Omental fat pad (tissue), 3 donors: ENCODE measurements at regions not wholly inside any gene's neighbourhood (a gene's known extent, or its start where the extent isn't known, plus 50 kb on each side); places are given as distances from the start of the nearest gene placed in this dataset.

Experiments used
- ATAC-seq: fragments of 150-250 bp; one replicate; pipeline ENCODE4 v1.9.1; 2016; ENCODE audit warnings: mild to moderate bottlenecking, moderate library complexity; ENCODE audit not compliant: low FRiP score
- DNase-seq: peaks from one replicate; pipeline ENCODE4 v3.0.0-alpha.2; 2019; ENCODE audit warnings: low spot score
- TF ChIP-seq, protein P1 (sequence below), 3 donors: fragments of 450-650 bp; IDR thresholded peaks; one replicate each; pipeline ENCODE4 v1.5.1; 2016 to 2017; ENCODE audit warnings: antibody characterized with exemption in 3 of 3, mild to moderate bottlenecking in 3 of 3, moderate library complexity in 2 of 3

DNA sequence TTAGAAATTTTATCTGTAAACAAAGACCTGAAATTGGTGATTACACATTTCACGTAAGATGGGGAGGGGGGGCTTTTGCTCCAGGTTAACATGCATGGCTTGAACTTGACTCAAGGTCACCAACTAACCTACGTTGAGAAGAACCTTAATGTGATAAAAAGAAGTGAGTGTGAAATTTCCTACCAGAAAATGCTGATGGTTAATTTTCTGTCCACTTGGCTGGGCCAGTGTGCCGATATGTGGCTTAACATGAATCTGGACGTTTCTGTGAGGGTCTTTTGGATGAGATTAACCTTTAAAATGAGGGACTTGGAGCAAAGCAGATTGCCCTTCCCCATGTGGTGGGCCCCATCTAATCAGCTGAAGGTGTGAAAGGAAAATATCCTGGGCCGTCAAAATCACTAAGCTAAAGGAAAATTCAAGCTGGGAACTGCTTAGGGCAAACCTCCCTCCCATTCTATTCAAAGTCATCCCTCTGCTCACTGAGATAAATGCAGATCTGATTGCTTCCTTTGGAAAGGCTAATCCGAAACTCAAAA lies 107.3 kb upstream of the ENPP6 start:
- TF ChIP-seq, protein P1, sequence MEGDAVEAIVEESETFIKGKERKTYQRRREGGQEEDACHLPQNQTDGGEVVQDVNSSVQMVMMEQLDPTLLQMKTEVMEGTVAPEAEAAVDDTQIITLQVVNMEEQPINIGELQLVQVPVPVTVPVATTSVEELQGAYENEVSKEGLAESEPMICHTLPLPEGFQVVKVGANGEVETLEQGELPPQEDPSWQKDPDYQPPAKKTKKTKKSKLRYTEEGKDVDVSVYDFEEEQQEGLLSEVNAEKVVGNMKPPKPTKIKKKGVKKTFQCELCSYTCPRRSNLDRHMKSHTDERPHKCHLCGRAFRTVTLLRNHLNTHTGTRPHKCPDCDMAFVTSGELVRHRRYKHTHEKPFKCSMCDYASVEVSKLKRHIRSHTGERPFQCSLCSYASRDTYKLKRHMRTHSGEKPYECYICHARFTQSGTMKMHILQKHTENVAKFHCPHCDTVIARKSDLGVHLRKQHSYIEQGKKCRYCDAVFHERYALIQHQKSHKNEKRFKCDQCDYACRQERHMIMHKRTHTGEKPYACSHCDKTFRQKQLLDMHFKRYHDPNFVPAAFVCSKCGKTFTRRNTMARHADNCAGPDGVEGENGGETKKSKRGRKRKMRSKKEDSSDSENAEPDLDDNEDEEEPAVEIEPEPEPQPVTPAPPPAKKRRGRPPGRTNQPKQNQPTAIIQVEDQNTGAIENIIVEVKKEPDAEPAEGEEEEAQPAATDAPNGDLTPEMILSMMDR (IDR thresholded peaks at IDR 0.05), result no peak
- DNase-seq (no peak), ATAC-seq (no peak)

DNA sequence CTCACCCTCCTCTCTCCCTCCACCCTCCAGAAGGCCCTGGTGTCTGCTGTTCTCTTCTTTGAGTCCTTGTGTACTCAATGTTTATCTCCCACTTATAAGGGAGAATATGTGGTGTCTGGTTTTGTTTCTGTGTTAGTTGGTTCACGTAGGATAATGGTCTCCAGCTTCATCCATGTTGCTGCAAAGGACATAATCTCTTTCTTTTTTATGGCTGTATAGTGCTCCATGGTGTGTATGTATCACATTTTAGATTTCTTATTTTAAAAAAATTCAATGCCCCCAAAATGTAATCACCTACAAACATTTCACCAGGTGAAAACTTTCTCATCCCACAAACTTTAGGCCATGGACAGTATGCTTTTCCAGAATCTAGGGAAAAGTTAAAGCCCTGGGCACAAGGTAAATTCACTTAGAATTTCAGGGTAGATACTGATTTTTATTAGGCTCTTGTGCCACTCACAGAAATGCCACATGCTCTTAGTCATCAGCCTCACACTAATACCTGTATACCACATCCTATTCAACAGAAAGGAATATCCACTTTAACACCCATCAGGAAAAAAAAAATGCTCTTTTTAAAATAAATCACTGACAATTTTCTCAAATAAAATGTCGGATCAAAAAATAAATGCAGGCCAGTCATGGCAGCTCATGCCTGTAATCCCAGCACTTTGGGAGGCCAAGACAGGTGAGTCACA lies 104.8 kb upstream of the ENPP6 start:
- TF ChIP-seq, protein P1 (IDR thresholded peaks at IDR 0.05), result no peak
- ATAC-seq (no peak), DNase-seq (no peak)

DNA sequence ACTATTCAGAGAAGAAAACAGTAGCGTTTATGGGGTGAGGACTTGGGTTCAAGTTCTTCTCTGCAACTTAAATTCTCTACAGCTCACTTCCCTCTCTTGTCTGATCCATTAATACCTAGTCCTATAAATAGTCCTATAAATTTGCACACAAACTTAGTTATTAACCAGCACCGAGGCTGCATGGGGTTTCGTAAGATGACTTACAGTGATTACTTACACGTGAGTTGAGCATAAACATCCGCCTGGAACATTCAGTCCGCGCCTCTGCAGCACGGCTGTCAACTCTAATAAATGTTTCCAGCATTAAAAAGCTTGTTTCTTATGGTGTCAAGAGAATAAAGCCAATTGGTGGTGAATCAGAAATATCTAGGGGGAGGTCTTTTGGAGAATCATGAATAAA lies 103.0 kb upstream of the ENPP6 start:
- no peak for ATAC-seq
- no peak for DNase-seq
- TF ChIP-seq, protein P1 (IDR thresholded peaks at IDR 0.05), result no peak

DNA sequence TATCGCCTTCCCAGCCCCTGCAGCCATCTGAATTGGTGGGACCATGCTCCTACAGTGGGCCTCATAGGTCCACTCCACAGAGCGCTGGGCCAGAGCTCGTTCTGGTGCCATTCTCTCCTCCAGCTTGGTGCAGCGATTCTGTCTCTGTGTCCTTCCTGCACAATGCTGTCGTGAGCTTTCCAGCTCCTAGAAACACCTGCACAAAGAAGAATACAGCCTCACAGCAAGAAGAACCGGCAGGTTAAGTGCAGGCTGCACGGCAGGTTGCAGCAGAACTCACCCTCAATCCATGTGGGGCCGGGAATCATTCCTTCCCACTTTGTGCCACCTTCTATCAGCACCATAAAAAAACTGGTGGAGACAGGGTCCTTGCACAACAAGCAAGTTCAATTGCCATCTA lies 101.2 kb upstream of the ENPP6 start:
- no peak for DNase-seq
- TF ChIP-seq, protein P1 (IDR thresholded peaks at IDR 0.05), result no peak
- ATAC-seq, result no peak

DNA sequence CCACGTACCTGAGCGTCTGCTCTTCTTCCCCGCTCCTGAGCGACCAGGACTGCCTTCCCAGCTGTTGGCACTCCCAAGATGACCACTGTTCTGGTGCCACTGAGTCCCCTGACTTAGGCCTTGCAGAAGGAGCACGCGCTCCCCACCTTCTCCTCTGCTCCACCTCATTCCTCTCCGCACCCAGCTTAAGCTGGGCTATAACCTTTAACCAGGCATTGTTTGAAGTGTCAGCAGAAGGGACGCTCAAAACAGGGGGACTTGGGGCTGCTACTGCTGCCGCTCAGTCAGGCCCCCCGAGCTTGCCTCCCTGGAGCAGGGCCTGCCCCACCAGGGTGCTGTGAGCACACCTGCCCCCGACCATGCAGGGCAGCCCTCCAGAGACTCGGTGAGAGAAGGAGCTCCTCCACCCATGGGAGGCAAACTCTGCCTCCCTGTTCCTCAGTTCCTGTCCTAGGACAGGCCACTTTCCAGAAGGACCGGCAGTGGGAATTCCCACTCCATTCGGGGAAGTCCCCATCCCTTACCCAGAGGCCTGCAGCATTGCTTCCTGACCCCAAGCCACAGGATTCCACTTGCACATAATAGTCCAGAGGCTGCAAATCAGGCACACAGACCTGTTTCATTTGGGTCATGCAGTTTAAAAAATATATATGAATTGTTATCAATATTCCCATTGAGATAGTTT lies 99.7 kb upstream of the ENPP6 start:
- TF ChIP-seq, protein P1 (IDR thresholded peaks at IDR 0.05), result no peak
- no peak for ATAC-seq
- no peak for DNase-seq

DNA sequence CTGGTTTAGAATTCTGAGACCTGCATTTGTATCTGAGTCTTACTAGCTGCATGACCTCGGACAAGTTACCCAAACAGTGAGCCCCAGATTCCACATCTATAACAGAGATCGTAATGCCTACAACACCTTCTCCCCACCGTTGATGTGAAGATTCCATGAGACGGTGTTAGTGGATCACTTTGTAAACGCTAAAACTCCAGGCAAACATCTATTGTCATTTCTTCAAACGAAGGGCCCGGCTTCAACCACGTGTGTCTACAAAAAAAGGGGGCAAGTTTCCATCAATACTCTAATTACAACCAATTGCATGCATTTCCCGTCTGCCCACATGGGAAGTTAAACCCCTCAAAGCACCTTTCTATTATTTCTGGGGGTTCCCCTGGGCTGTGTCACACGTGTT lies 99.1 kb upstream of the ENPP6 start:
- no peak for DNase-seq
- TF ChIP-seq, protein P1 (IDR thresholded peaks at IDR 0.05), result no peak
- no peak for ATAC-seq
